GM19351 (cell line): ENCODE measurements at regions not wholly inside any gene's neighbourhood (a gene's known extent, or its start where the extent isn't known, plus 50 kb on each side); places are given as distances from the start of the nearest gene placed in this dataset.

Source experiments
- ATAC-seq: cut with Tn5 transposase; IDR thresholded peaks from one replicate; pipeline ENCODE4 v1.9.1; 2021; ENCODE audit warnings: mild to moderate bottlenecking, moderate library complexity; ENCODE audit not compliant: unreplicated experiment

DNA sequence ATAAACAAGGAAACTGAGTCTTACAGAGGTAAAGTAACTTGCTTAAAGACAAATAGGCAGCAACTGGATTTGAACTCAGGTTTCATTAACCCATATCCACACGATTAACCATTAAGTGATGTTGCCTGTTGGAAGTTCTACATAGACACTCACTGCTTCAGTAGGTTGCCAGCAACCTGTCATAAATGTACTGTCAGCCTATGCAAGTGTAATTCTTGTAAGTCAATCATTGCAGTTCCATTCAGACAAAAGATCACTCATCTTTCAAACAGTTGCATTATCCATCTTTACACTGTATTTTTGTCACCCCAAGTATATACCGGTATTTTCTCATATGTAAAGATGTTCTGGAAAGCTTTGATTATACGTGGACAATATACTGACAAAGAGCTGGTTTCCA is 676.9 kb upstream of the PCDH20 start:
- no peak for ATAC-seq

GRCh38 chr13:62088165-62088564 is 672.5 kb upstream of the PCDH20 start:
- ATAC-seq = no peak

GRCh38 chr13:62087124-62087523 is 671.5 kb upstream of the PCDH20 start:
- no peak for ATAC-seq

DNA sequence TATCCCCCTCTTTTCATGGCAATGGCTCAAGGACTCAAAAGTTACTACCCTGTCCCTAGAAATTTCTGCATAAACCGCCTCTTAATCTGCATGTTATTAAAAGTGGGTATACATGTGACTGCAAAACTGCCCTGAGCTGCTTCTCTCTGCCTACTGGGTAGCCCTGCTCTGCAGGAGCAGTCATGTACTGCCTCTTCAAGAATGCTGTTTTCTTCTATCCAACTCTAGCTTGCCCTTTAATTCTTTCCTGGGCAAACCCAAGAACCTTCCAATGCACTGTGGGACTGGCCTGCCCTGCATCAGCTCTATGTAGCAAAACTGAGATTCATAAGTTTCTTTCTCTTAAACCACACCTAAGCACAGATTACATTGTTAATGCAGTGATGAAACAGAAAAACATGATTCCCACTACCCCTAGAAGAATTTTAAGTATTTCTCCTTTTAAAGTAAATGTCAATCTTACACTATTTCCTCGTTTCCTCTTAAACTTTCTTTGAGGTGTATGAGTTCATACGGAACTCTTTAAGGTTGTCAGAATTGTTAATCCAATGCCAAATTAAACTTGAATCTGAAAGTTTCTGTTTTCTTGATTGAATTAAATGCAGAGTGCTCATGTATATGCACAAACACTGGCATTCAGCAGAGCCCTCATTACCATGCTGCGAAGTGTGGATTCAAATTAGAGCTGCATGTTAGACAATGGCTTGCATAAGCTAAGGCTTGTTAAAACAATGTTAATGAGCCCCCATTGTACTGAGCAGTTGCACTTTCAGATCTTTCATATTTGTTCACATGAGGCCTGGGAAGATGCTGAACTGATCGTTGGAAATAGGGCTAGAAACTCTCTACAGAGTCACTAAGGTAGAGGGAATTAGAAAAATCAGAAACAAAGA is 669.9 kb upstream of the PCDH20 start:
- no peak for ATAC-seq

DNA sequence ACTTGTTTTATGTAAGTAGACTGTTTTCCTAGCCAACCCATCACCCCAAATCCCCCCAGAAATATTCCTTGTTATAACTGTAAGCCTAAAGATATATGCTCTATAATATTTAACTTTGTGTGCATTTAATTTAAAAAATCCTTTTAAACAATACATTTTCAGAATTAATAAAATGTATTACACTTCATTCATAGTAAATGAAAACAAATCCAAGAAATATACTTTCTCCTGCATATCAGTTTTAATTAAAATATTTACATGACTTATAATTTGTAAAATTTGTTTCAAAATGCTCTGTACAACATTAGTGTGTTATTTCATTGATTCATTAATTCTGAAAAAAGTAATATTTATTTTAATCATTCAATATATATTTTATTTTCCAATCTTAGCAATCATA is 669.1 kb upstream of the PCDH20 start:
- no peak for ATAC-seq

- ATAC-seq = no peak
These were observed 652.2 kb upstream of the PCDH20 start for GRCh38 chr13:62067821-62068220.

DNA sequence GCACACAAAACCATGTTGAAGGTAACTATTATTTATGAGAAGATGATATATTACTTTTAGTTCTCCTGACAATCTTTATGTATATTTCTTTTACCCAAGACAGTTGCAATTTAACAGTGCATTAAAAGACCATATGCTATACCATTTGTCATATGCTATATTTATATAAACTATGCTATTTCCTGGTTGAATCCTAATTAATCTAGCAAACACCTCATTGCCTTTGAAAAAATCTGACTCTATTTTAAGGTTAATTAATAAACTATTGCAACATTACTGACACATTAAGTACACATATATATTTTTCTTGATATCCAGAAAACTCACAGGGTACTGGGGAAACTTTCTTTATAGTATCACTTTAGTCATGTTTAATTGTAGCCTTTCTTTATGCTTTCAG is 649.4 kb upstream of the PCDH20 start:
- ATAC-seq = no peak

- no peak for ATAC-seq
These were observed 646.1 kb upstream of the PCDH20 start for GRCh38 chr13:62061751-62062150.

DNA sequence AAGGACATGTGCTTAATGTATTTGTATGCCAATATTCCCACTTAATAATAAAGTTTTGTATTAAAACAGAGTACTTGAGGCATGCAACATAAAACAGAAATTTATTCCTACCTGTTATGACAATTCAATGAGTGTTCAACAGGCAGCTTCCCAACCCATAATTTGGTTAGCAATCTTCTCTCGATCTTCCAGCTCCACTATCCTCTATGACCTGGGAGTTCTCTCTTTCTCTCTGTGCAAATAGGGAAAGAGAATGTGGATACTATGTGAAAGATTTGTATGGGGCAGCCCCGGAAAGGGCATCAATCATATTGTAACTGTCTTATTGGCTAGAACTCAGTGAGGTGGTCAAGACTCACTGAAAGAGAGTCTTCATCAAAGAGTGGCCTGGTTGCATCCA is 644.9 kb upstream of the PCDH20 start:
- ATAC-seq = no peak

- no peak for ATAC-seq
These were observed 641.6 kb upstream of the PCDH20 start for GRCh38 chr13:62057286-62057685.

DNA sequence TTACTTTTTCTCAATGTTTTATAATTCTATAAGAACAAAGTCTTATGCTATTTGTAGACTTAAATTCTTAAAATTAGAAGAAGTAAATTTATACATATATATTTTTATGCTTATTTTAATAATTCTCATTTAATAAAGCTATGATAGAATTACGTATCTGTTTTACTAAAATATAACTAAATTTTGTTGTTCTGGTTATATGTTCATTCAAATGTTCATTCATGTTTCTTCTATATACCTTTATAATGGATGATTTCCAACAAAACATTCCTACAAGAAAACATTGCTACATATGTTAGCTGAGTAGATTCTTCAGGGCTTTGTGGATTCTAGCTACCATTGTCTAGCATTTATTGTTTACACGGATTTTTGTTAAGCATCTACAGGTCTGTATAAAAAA is 634.3 kb upstream of the PCDH20 start:
- no peak for ATAC-seq

GRCh38 chr13:62046512-62046911 is 630.9 kb upstream of the PCDH20 start:
- no peak for ATAC-seq

DNA sequence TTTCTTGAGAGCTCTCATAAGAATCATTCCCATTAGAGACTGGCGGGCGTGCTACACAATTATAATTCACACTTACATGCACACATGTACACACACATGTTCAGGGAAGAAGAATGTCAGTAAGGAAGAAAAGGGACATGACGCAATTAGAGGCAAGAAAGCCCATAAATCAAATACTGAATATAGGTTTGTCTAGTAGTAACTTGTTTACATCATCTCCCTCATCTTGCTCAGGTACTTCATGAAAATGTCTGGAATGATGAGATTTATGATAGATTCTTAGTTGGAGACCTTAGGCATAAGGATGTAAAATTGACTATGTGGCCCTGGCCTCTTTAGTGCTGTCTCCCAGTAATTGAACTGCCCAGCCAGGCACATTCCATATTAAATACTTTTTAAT is 628.0 kb upstream of the PCDH20 start:
- ATAC-seq = no peak

GRCh38 chr13:62040806-62041205 is 625.2 kb upstream of the PCDH20 start:
- no peak for ATAC-seq

GRCh38 chr13:62040078-62040477 is 624.4 kb upstream of the PCDH20 start:
- no peak for ATAC-seq

DNA sequence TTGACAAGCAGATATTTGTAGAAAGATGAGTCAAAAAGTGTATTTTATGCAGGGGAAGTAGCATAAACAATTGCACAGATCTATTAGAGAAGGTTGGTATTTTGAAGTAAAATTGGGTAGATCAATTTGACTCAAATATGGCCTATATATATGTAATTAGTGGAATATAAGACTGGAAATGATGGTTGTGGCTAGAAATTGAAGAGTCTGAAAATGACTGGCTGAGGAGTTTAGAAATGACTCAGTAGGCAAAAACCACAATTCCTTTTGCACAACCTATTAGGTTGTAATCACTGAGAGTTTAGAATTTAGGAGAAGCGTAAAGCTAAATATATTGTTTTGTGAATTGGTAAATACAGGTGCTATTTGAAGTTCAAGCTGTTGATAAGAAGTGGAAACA is 622.6 kb upstream of the PCDH20 start:
- ATAC-seq = peak; percentile 88

- no peak for ATAC-seq
These were observed 620.3 kb upstream of the PCDH20 start for GRCh38 chr13:62035981-62036380.

- no peak for ATAC-seq
These were observed 618.3 kb upstream of the PCDH20 start for GRCh38 chr13:62033934-62034333.

- no peak for ATAC-seq
These were observed 606.7 kb upstream of the PCDH20 start for GRCh38 chr13:62022369-62022768.

- ATAC-seq = no peak
These were observed 604.2 kb upstream of the PCDH20 start for GRCh38 chr13:62019858-62020257.

DNA sequence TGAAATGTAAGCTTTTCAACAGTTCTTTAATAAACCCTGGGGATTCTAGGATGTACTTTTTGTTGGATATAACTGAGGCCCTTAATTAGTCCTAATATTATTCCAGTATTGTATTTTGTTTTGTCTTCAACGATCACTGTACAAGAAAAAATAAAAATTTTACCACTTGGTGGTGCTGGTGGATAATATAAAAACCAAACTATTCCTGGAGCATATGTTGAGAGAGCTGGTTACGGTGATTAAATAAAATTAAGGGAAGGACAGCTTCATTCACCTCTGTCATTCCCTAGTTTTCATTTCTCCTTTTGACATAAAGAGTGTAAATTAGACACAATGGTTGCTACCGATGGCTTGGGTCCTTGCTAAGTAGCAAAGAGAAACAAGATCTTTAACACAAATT is 598.6 kb upstream of the PCDH20 start:
- no peak for ATAC-seq

DNA sequence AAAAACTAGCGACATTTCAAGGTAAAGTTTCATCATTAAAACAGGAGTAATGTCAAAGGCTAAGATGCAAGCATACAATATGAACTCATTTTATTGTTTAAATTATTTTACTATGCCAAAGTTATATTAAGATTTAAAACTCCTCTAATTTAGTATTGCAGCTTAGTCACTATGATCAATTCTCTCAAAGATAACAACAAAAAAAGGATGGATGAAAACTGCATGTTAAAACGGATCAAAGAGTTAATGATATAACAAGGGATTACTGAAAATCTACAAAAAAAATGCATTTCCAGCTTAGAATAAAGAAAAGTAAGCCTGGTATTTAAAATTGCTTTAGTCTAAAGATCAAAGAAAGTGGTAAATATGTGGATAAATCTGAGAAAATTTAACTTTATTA is 587.8 kb upstream of the PCDH20 start:
- ATAC-seq = no peak

DNA sequence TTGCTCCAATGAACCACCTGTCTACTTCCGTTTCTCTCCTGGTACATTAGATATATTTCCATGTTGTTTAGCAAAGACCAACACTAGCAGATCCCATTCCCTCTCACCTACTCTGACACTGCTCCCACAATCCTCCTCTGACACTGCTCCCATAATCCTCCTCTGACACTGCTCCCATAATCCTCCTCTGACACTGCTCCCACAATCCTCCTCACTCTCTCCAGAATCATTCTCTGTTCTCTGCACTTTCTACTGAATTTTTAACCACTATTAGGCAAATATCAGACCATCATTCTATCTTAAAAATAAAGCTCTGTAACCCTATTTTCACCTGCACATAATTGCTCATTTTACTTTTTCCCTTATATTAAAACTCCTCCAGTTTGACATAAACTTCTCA is 578.5 kb upstream of the PCDH20 start:
- no peak for ATAC-seq
